ENCODE measurements at regions not wholly inside any gene's neighbourhood (a gene's known extent, or its start where the extent isn't known, plus 50 kb on each side); places are given as distances from the start of the nearest gene placed in this dataset.

DNA sequence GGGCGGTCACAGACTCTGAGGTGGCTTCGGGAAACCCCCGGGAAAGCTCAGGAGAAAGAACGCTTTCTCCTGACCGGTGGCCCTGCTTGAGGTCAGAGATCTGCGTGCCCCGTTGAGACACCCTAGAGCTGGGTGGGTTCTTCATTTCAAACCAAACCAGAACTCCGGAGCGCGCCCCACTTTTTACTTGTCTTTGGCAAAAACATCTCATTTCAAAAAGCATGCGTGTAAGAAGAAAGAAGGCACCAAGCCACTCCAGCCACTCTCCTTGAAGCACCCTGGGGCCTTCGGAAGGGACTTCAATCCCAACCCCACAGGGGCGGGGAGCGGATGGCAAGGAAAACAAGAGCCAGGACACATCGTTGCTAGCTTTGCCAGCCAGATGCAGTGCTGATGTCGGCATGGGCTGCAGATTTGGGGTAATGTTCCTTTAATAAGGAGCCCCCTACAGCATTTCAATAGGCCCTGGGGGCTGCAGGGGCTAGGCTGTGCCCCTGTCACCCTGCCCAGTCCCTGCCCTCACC, 171.7 kb downstream of the ERCC6L2 start:
- dilution Hi-C loops (cut with MboI; ENCODE audit: extremely low pct_ligation_motif_present, low sequenced_read_pairs), result no loop called here
- no peak for FAIRE-seq
- no peak overlapping the region for H3K27ac ChIP-seq (ENCODE audit: insufficient read depth, low read depth, low read length)

More for the DNA sequence above, 171.7 kb downstream of the ERCC6L2 start:
- DNase-seq (ENCODE audit: low read depth, low spot score), result no peak
- TF ChIP-seq POLR2AphosphoS5 (IDR thresholded peaks at IDR 0.05; ENCODE audit: insufficient read depth, low read depth, low read length) (no peak), JUN (IDR thresholded peaks at IDR 0.05; ENCODE audit: borderline replicate concordance, insufficient read depth, insufficient read length, low read depth) (no peak), EZH2 (IDR thresholded peaks at IDR 0.05; ENCODE audit: borderline replicate concordance, low read depth, low read length, severe bottlenecking) (no peak), FOS (IDR thresholded peaks at IDR 0.05; ENCODE audit: borderline replicate concordance, insufficient read depth, low read length) (no peak), POLR2A (IDR thresholded peaks at IDR 0.05; ENCODE audit: low read depth, low read length) (no peak), MYC (IDR thresholded peaks at IDR 0.05; ENCODE audit: low read depth, low read length) (no peak)
- TF ChIP-seq, protein P1, sequence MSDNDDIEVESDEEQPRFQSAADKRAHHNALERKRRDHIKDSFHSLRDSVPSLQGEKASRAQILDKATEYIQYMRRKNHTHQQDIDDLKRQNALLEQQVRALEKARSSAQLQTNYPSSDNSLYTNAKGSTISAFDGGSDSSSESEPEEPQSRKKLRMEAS (IDR thresholded peaks at IDR 0.05; ENCODE audit: insufficient read depth, insufficient read length), result no peak
- TF ChIP-seq, protein P2, sequence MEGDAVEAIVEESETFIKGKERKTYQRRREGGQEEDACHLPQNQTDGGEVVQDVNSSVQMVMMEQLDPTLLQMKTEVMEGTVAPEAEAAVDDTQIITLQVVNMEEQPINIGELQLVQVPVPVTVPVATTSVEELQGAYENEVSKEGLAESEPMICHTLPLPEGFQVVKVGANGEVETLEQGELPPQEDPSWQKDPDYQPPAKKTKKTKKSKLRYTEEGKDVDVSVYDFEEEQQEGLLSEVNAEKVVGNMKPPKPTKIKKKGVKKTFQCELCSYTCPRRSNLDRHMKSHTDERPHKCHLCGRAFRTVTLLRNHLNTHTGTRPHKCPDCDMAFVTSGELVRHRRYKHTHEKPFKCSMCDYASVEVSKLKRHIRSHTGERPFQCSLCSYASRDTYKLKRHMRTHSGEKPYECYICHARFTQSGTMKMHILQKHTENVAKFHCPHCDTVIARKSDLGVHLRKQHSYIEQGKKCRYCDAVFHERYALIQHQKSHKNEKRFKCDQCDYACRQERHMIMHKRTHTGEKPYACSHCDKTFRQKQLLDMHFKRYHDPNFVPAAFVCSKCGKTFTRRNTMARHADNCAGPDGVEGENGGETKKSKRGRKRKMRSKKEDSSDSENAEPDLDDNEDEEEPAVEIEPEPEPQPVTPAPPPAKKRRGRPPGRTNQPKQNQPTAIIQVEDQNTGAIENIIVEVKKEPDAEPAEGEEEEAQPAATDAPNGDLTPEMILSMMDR (IDR thresholded peaks at IDR 0.05; ENCODE audit: extremely low read depth in 1 of 2, insufficient read depth in 1 of 2, low read depth in 1 of 2, low read length in 2 of 2), result no peak
- H3K4me3 ChIP-seq (replicated peaks in 1 of 3; ENCODE audit: insufficient read depth in 1 of 3, low read depth in 1 of 3, low read length in 3 of 3), result no peak overlapping the region
- H3K27me3 ChIP-seq (ENCODE audit: control insufficient read depth in 2 of 2, insufficient read depth in 2 of 2, low read length in 2 of 2), result no peaks in the 10 kb centered on the region
- no peak overlapping the region for H3K4me2 ChIP-seq (ENCODE audit: insufficient read depth, low read length)
- no peaks in the 10 kb centered on the region for H4K20me1 ChIP-seq (replicated peaks; ENCODE audit: control insufficient read depth, extremely low read depth, insufficient read depth, low read length)
- H3K79me2 ChIP-seq (ENCODE audit: control insufficient read depth, insufficient read depth, low read length), result no peaks in the 10 kb centered on the region
- no peak overlapping the region for H3K9ac ChIP-seq (replicated peaks; ENCODE audit: extremely low read depth, insufficient read depth, low read length)
- H3K9me1 ChIP-seq (replicated peaks; ENCODE audit: control insufficient read depth, extremely low read depth, insufficient read depth, low read length), result no peaks in the 10 kb centered on the region
- ChIA-PET POLR2A (no interaction called here), CTCF (no interaction called here)
- no TSS peak for BruUV-seq (replicated peaks)
- H2AFZ ChIP-seq (ENCODE audit: low read depth, low read length), result no peak overlapping the region
- no peaks in the 10 kb centered on the region for H3K9me3 ChIP-seq (replicated peaks; ENCODE audit: control insufficient read depth, insufficient read depth, low read length)
- intact Hi-C loops (cut with micrococcal nuclease), result no loop called here
- no peaks in the 10 kb centered on the region for H3K4me1 ChIP-seq (ENCODE audit: control insufficient read depth, extremely low read depth, insufficient read depth, low read length)
- no peaks in the 10 kb centered on the region for H3K36me3 ChIP-seq (ENCODE audit: control insufficient read depth in 2 of 2, extremely low read depth in 1 of 2, insufficient read depth in 2 of 2, low read length in 2 of 2)

Measured in endothelial cell of umbilical vein (primary cell).